ENCODE measurements at regions not wholly inside any gene's neighbourhood (a gene's known extent, or its start where the extent isn't known, plus 50 kb on each side); places are given as distances from the start of the nearest gene placed in this dataset.

DNA sequence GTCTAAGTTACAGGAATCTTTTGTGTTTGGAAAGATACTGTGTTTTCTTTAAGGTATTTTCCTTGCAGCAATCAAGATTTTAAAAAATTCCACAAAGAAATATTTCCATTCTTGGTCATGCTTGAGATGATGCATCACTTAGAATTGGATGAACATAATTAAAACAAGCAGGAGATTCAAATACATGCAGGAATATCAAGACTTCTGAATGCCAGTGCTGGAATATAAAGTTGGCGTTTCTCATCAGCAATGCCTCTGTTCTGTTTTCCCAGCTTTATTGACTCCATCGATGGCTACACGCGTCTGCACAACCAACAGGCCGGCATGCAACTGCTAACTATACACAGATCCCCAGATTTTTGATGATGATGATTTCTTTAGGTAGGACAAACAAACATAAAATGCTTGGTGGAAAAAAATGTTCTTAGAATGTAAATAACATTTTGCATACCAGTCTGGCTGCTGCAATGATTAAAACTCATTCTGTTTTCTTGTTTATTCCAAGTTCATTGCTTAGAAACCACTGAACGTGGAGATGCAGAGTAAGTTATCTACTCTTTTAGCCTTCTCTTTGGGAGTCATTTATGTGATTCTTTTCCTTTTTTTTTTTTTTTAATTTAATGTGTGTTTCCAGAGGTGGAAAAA lies 91.3 kb upstream of the FAM171A1 start:
- Histone ChIP-seq H3K27ac (ENCODE audit: low read depth, low read length) (no peak overlapping the region), H3K4me1 (ENCODE audit: control insufficient read depth in 5 of 5, insufficient read depth in 5 of 5, low read length in 5 of 5) (peaks cover 0 to 6% (median 5%) of the 10 kb centered on the region in 5 donors), H3K9me3 (ENCODE audit: control insufficient read depth in 5 of 5, low read length in 5 of 5) (no peaks in the 10 kb centered on the region), H3K36me3 (ENCODE audit: control insufficient read depth in 5 of 5, insufficient read depth in 5 of 5, low read length in 5 of 5) (no peaks in the 10 kb centered on the region), H3K4me3 (ENCODE audit: low read depth in 1 of 5, low read length in 5 of 5) (no peak overlapping the region), H3K27me3 (ENCODE audit: control insufficient read depth in 5 of 5, insufficient read depth in 4 of 5, low read length in 5 of 5) (no peaks in the 10 kb centered on the region), H3K9ac (ENCODE audit: low read length in 5 of 5) (no peak overlapping the region)

- peaks cover 0 to 6% (median 5%) of the 10 kb centered on the region in 5 donors for H3K4me1 ChIP-seq (ENCODE audit: control insufficient read depth in 5 of 5, insufficient read depth in 5 of 5, low read length in 5 of 5)
- no peaks in the 10 kb centered on the region for H3K27me3 ChIP-seq (ENCODE audit: control insufficient read depth in 5 of 5, insufficient read depth in 4 of 5, low read length in 5 of 5)
- no peak overlapping the region for H3K9ac ChIP-seq (ENCODE audit: low read length in 5 of 5)
- H3K36me3 ChIP-seq (ENCODE audit: control insufficient read depth in 5 of 5, insufficient read depth in 5 of 5, low read length in 5 of 5) = no peaks in the 10 kb centered on the region
- H3K27ac ChIP-seq (ENCODE audit: low read depth, low read length) = no peak overlapping the region
- no peaks in the 10 kb centered on the region for H3K9me3 ChIP-seq (ENCODE audit: control insufficient read depth in 5 of 5, low read length in 5 of 5)
- no peak overlapping the region for H3K4me3 ChIP-seq (ENCODE audit: low read depth in 1 of 5, low read length in 5 of 5)
Observed at GRCh38 chr10:15461353-15462108, 90.4 kb upstream of the FAM171A1 start.

GRCh38 chr10:15460661-15461060 lies 89.6 kb upstream of the FAM171A1 start:
- H3K4me1 ChIP-seq (ENCODE audit: control insufficient read depth in 5 of 5, insufficient read depth in 5 of 5, low read length in 5 of 5) = peaks cover 0 to 6% (median 5%) of the 10 kb centered on the region in 5 donors
- H3K9me3 ChIP-seq (ENCODE audit: control insufficient read depth in 5 of 5, low read length in 5 of 5) = no peaks in the 10 kb centered on the region
- H3K36me3 ChIP-seq (ENCODE audit: control insufficient read depth in 5 of 5, insufficient read depth in 5 of 5, low read length in 5 of 5) = no peaks in the 10 kb centered on the region
- no peak overlapping the region for H3K9ac ChIP-seq (ENCODE audit: low read length in 5 of 5)
- no peak overlapping the region for H3K27ac ChIP-seq (ENCODE audit: low read depth, low read length)
- H3K4me3 ChIP-seq (ENCODE audit: low read depth in 1 of 5, low read length in 5 of 5) = no peak overlapping the region
- no peaks in the 10 kb centered on the region for H3K27me3 ChIP-seq (ENCODE audit: control insufficient read depth in 5 of 5, insufficient read depth in 4 of 5, low read length in 5 of 5)

- no peak overlapping the region for H3K27ac ChIP-seq (ENCODE audit: low read depth, low read length)
- H3K4me3 ChIP-seq (ENCODE audit: low read depth in 1 of 5, low read length in 5 of 5) = no peak overlapping the region
- no peaks in the 10 kb centered on the region for H3K9me3 ChIP-seq (ENCODE audit: control insufficient read depth in 5 of 5, low read length in 5 of 5)
- H3K27me3 ChIP-seq (ENCODE audit: control insufficient read depth in 5 of 5, insufficient read depth in 4 of 5, low read length in 5 of 5) = no peaks in the 10 kb centered on the region
- H3K36me3 ChIP-seq (ENCODE audit: control insufficient read depth in 5 of 5, insufficient read depth in 5 of 5, low read length in 5 of 5) = no peaks in the 10 kb centered on the region
- H3K4me1 ChIP-seq (ENCODE audit: control insufficient read depth in 5 of 5, insufficient read depth in 5 of 5, low read length in 5 of 5) = peaks cover 0 to 6% (median 5%) of the 10 kb centered on the region in 5 donors
- no peak overlapping the region for H3K9ac ChIP-seq (ENCODE audit: low read length in 5 of 5)
Observed at GRCh38 chr10:15459218-15459617, 88.1 kb upstream of the FAM171A1 start.

DNA sequence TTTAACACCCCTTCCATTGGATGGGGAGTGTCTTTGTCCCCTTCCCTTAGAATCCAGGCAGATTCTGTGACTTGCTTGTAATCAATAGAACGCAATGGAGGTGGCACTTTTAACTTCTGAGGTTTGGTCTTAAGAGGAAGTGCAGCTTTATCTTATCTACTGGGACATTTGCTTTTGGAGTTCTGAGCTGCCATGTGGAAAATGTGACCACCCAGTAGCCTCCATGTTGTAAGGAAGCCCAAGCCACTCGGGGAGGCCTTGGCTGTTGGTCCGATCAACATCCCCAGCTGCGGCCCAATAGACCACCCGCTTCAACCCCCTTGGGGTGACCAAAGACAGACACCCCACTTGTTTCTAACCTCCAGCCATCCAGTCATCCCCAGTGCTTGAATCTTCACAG lies 86.3 kb upstream of the FAM171A1 start:
- Histone ChIP-seq H3K9ac (ENCODE audit: low read length in 5 of 5) (no peak overlapping the region), H3K4me1 (ENCODE audit: control insufficient read depth in 5 of 5, insufficient read depth in 5 of 5, low read length in 5 of 5) (peaks cover 0 to 6% (median 5%) of the 10 kb centered on the region in 5 donors)

GRCh38 chr10:15455456-15455855 lies 84.4 kb upstream of the FAM171A1 start:
- no peaks in the 10 kb centered on the region for H3K36me3 ChIP-seq (ENCODE audit: control insufficient read depth in 5 of 5, insufficient read depth in 5 of 5, low read length in 5 of 5)
- no peak overlapping the region for H3K4me3 ChIP-seq (ENCODE audit: low read depth in 1 of 5, low read length in 5 of 5)
- no peak overlapping the region for H3K9ac ChIP-seq (ENCODE audit: low read length in 5 of 5)
- H3K27me3 ChIP-seq (ENCODE audit: control insufficient read depth in 5 of 5, insufficient read depth in 4 of 5, low read length in 5 of 5) = peaks cover 0 to 3% (median 0%) of the 10 kb centered on the region in 5 donors
- no peaks in the 10 kb centered on the region for H3K4me1 ChIP-seq (ENCODE audit: control insufficient read depth in 5 of 5, insufficient read depth in 5 of 5, low read length in 5 of 5)
- H3K27ac ChIP-seq (ENCODE audit: low read depth, low read length) = no peak overlapping the region
- H3K9me3 ChIP-seq (ENCODE audit: control insufficient read depth in 5 of 5, low read length in 5 of 5) = no peaks in the 10 kb centered on the region

More for the DNA sequence above, 86.3 kb upstream of the FAM171A1 start:
- Histone ChIP-seq H3K9me3 (ENCODE audit: control insufficient read depth in 5 of 5, low read length in 5 of 5) (no peaks in the 10 kb centered on the region), H3K36me3 (ENCODE audit: control insufficient read depth in 5 of 5, insufficient read depth in 5 of 5, low read length in 5 of 5) (no peaks in the 10 kb centered on the region), H3K4me3 (ENCODE audit: low read depth in 1 of 5, low read length in 5 of 5) (no peak overlapping the region), H3K27ac (ENCODE audit: low read depth, low read length) (no peak overlapping the region), H3K27me3 (ENCODE audit: control insufficient read depth in 5 of 5, insufficient read depth in 4 of 5, low read length in 5 of 5) (peaks cover 0 to 3% (median 0%) of the 10 kb centered on the region in 5 donors)

GRCh38 chr10:15453926-15454325 lies 82.8 kb upstream of the FAM171A1 start:
- H3K4me3 ChIP-seq (ENCODE audit: low read depth in 1 of 5, low read length in 5 of 5) = no peak overlapping the region
- H3K4me1 ChIP-seq (ENCODE audit: control insufficient read depth in 5 of 5, insufficient read depth in 5 of 5, low read length in 5 of 5) = no peaks in the 10 kb centered on the region
- H3K9me3 ChIP-seq (ENCODE audit: control insufficient read depth in 5 of 5, low read length in 5 of 5) = no peaks in the 10 kb centered on the region
- H3K36me3 ChIP-seq (ENCODE audit: control insufficient read depth in 5 of 5, insufficient read depth in 5 of 5, low read length in 5 of 5) = no peaks in the 10 kb centered on the region
- peaks cover 0 to 4% (median 3%) of the 10 kb centered on the region in 5 donors for H3K27me3 ChIP-seq (ENCODE audit: control insufficient read depth in 5 of 5, insufficient read depth in 4 of 5, low read length in 5 of 5)
- H3K9ac ChIP-seq (ENCODE audit: low read length in 5 of 5) = no peak overlapping the region
- H3K27ac ChIP-seq (ENCODE audit: low read depth, low read length) = no peak overlapping the region

DNA sequence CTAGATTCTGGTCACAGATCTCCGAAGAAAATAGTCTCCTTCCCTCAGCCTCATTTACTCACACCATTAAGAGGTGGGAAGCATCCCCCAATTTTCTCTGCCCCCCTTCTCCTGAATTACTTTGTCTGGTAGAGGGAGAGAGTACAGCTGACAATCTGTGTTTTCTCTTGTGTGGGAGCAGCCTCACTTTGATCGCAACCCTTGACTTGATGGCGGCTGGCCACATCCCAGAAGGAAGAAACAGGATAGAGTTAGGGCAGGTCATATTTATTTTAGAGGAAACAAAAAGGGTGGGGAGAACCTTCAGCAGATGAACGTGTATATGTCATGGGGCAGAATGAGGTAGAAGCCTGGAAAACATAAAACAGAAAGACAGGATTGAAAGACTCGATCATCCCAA lies 82.4 kb upstream of the FAM171A1 start:
- Histone ChIP-seq H3K9me3 (ENCODE audit: control insufficient read depth in 5 of 5, low read length in 5 of 5) (no peaks in the 10 kb centered on the region), H3K4me3 (ENCODE audit: low read depth in 1 of 5, low read length in 5 of 5) (no peak overlapping the region), H3K9ac (ENCODE audit: low read length in 5 of 5) (no peak overlapping the region), H3K27ac (ENCODE audit: low read depth, low read length) (no peak overlapping the region), H3K4me1 (ENCODE audit: control insufficient read depth in 5 of 5, insufficient read depth in 5 of 5, low read length in 5 of 5) (no peaks in the 10 kb centered on the region), H3K36me3 (ENCODE audit: control insufficient read depth in 5 of 5, insufficient read depth in 5 of 5, low read length in 5 of 5) (no peaks in the 10 kb centered on the region), H3K27me3 (ENCODE audit: control insufficient read depth in 5 of 5, insufficient read depth in 4 of 5, low read length in 5 of 5) (peaks cover 0 to 7% (median 3%) of the 10 kb centered on the region in 5 donors)

DNA sequence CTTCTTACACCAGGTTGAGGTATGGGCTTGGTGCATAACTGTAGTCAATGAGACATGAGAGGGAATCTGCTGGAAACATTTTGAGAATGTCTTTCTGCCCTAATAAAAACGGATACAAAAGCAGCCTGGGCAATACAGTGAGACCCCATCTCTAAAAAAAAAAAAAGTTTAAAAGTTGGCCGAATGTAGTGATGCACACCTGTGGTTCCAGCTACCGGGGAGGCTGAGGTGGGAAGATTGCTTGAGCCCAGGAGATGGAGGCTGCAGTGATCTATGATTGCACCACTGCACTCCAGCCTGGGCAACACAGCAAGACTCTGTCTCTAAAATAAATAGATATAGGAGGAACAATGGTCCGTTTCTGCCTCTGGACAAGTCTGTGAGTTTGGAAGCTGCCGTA lies 81.5 kb upstream of the FAM171A1 start:
- H3K27me3 ChIP-seq (ENCODE audit: control insufficient read depth in 5 of 5, insufficient read depth in 4 of 5, low read length in 5 of 5) = peaks cover 0 to 7% (median 3%) of the 10 kb centered on the region in 5 donors
- no peaks in the 10 kb centered on the region for H3K9me3 ChIP-seq (ENCODE audit: control insufficient read depth in 5 of 5, low read length in 5 of 5)

More for the DNA sequence above, 81.5 kb upstream of the FAM171A1 start:
- Histone ChIP-seq H3K4me3 (ENCODE audit: low read depth in 1 of 5, low read length in 5 of 5) (no peak overlapping the region), H3K9ac (ENCODE audit: low read length in 5 of 5) (no peak overlapping the region), H3K27ac (ENCODE audit: low read depth, low read length) (no peak overlapping the region), H3K4me1 (ENCODE audit: control insufficient read depth in 5 of 5, insufficient read depth in 5 of 5, low read length in 5 of 5) (no peaks in the 10 kb centered on the region), H3K36me3 (ENCODE audit: control insufficient read depth in 5 of 5, insufficient read depth in 5 of 5, low read length in 5 of 5) (no peaks in the 10 kb centered on the region)

Data from subcutaneous abdominal adipose tissue (tissue), 5 donors.